Glomerular endothelial cell (primary cell): ENCODE measurements at regions not wholly inside any gene's neighbourhood (a gene's known extent, or its start where the extent isn't known, plus 50 kb on each side); places are given as distances from the start of the nearest gene placed in this dataset.
"Not testable (repeated sequence)": the region's sequence is repeated elsewhere in the genome, so short reads cannot be mapped to it uniquely, and the experiment has no call there.

Experiments
- DNase-seq: peaks from one replicate; pipeline ENCODE4 v3.0.0-alpha.2; 2011; ENCODE audit warnings: low read depth, low spot score; ENCODE audit errors: extremely low read depth

- no peak for DNase-seq
Measured at GRCh38 chr5:12230659-12231058, 326.4 kb upstream of the CTNND2 start.

GRCh38 chr5:12217039-12217438 lies 312.8 kb upstream of the CTNND2 start:
- DNase-seq = no peak

GRCh38 chr5:12214267-12215015 lies 310.2 kb upstream of the CTNND2 start:
- no peak for DNase-seq

- DNase-seq = no peak
Measured at GRCh38 chr5:12208366-12209100, 304.3 kb upstream of the CTNND2 start.

GRCh38 chr5:12204761-12205160 lies 300.5 kb upstream of the CTNND2 start:
- no peak for DNase-seq

- DNase-seq = no peak
Measured at GRCh38 chr5:12193536-12193935, 289.3 kb upstream of the CTNND2 start.

- DNase-seq = no peak
Measured at GRCh38 chr5:12183003-12183402, 278.8 kb upstream of the CTNND2 start.

GRCh38 chr5:12177851-12178250 lies 273.6 kb upstream of the CTNND2 start:
- no peak for DNase-seq

- no peak for DNase-seq
Measured at GRCh38 chr5:12177225-12177624, 273.0 kb upstream of the CTNND2 start.

GRCh38 chr5:12175914-12176585 lies 271.8 kb upstream of the CTNND2 start:
- DNase-seq = no peak

GRCh38 chr5:12174734-12175133 lies 270.5 kb upstream of the CTNND2 start:
- DNase-seq = no peak

- DNase-seq = no peak
Measured at GRCh38 chr5:12169536-12169935, 265.3 kb upstream of the CTNND2 start.

GRCh38 chr5:12162863-12163262 lies 258.6 kb upstream of the CTNND2 start:
- DNase-seq = no peak

GRCh38 chr5:12147513-12147912 lies 243.3 kb upstream of the CTNND2 start:
- DNase-seq = no peak

- no peak for DNase-seq
Measured at GRCh38 chr5:12141496-12141895, 237.2 kb upstream of the CTNND2 start.

GRCh38 chr5:12133520-12133919 lies 229.3 kb upstream of the CTNND2 start:
- DNase-seq = no peak

GRCh38 chr5:12131020-12131419 lies 226.8 kb upstream of the CTNND2 start:
- not testable (repeated sequence) for DNase-seq

GRCh38 chr5:12125895-12126294 lies 221.6 kb upstream of the CTNND2 start:
- DNase-seq = no peak

- DNase-seq = no peak
Measured at GRCh38 chr5:12119657-12120056, 215.4 kb upstream of the CTNND2 start.

GRCh38 chr5:12114075-12114474 lies 209.8 kb upstream of the CTNND2 start:
- no peak for DNase-seq

GRCh38 chr5:12113062-12113461 lies 208.8 kb upstream of the CTNND2 start:
- DNase-seq = no peak

- no peak for DNase-seq
Measured at GRCh38 chr5:12111261-12111660, 207.0 kb upstream of the CTNND2 start.
